Transverse colon (tissue), 4 donors: ENCODE measurements at regions not wholly inside any gene's neighbourhood (a gene's known extent, or its start where the extent isn't known, plus 50 kb on each side); places are given as distances from the start of the nearest gene placed in this dataset.

Experiments used
- DNase-seq: peaks from one replicate; pipeline ENCODE4 v3.0.0-alpha.2; 2019
- H3K27ac ChIP-seq, 4 donors: fragments of 200-600 bp; sonication (generic); 2 replicates each; pipeline ENCODE4 v1.5.1; 2016 to 2018; ENCODE audit warnings: inconsistent platforms in 4 of 4
- H3K27me3 ChIP-seq: fragments of 200-600 bp; sonication (generic); 2 replicates; pipeline ENCODE4 v1.5.1; 2017; ENCODE audit warnings: inconsistent platforms
- H3K36me3 ChIP-seq, 4 donors: fragments of 200-600 bp; sonication (generic); 2 replicates each; pipeline ENCODE4 v1.5.1; 2017 to 2019; ENCODE audit warnings: inconsistent platforms in 4 of 4
- H3K4me1 ChIP-seq, 4 donors: fragments of 200-600 bp; sonication (generic); 2 replicates each; pipeline ENCODE4 v1.5.1; 2017 to 2020; ENCODE audit warnings: inconsistent platforms in 4 of 4
- H3K4me3 ChIP-seq, 4 donors: fragments of 200-600 bp; sonication (generic); 1 replicate in 1 of 4; 2 replicates in 3 of 4; pipeline versions ENCODE4 v1.5.1 to v1.6.1; 2017 to 2019; ENCODE audit warnings: inconsistent platforms in 4 of 4
- H3K9me3 ChIP-seq, 2 donors: fragments of 200-600 bp; sonication (generic); 2 replicates each; pipeline ENCODE4 v1.5.1; 2017 to 2019; ENCODE audit warnings: inconsistent platforms in 2 of 2
- EP300 ChIP-seq: sonication (generic); formaldehyde crosslinking; IDR thresholded peaks from one replicate; pipeline ENCODE4 v1.6.1; 2017; ENCODE audit warnings: antibody characterized with exemption, low read depth
- POLR2A ChIP-seq: fragments of 450-650 bp; IDR thresholded peaks from one replicate; pipeline ENCODE4 v1.6.1; 2016; ENCODE audit warnings: antibody characterized with exemption, mild to moderate bottlenecking, moderate library complexity
- POLR2AphosphoS5 ChIP-seq, 3 donors: sonication (generic); formaldehyde crosslinking; IDR thresholded peaks; one replicate each; pipeline ENCODE4 v1.6.1; 2016; ENCODE audit warnings: antibody characterized with exemption in 3 of 3
- WGBS, 2 donors: methylation state at CpG; one replicate each; pipeline ENCODE4 v1.1.5; 2018; ENCODE audit warnings: low coverage in 1 of 2; 5-methylcytosine and 5-hydroxymethylcytosine counted together
- in situ Hi-C, 4 donors: fragments of 200-750 bp; cut with MboI; loops; one replicate each; pipeline versions ENCODE4 v1.15.0 to v1.15.1; 2017; ENCODE audit warnings: low sequenced_read_pairs in 3 of 4, low pct_ligation_motif_present in 1 of 4, low pct_unique_long_range_greater_than_20kb in 1 of 4
- intact Hi-C: fragments of 100-400 bp; cut with DNase I; formaldehyde crosslinking; loops from one replicate; pipeline ENCODE4 v1.15.1; 2023; ENCODE audit warnings: low total_unique reads
- TF ChIP-seq, protein P1 (sequence below), 5 experiments: fragments of 200-600 bp in 3 of 5; fragments of 450-650 bp in 2 of 5; sonication (generic) in 3 of 5; IDR thresholded peaks; 1 replicate in 2 of 5; 2 replicates in 3 of 5; pipeline ENCODE4 v1.5.1; 2016 to 2017; ENCODE audit warnings: antibody characterized with exemption in 5 of 5, inconsistent platforms in 3 of 5, mild to moderate bottlenecking in 2 of 5, moderate library complexity in 1 of 5

DNA sequence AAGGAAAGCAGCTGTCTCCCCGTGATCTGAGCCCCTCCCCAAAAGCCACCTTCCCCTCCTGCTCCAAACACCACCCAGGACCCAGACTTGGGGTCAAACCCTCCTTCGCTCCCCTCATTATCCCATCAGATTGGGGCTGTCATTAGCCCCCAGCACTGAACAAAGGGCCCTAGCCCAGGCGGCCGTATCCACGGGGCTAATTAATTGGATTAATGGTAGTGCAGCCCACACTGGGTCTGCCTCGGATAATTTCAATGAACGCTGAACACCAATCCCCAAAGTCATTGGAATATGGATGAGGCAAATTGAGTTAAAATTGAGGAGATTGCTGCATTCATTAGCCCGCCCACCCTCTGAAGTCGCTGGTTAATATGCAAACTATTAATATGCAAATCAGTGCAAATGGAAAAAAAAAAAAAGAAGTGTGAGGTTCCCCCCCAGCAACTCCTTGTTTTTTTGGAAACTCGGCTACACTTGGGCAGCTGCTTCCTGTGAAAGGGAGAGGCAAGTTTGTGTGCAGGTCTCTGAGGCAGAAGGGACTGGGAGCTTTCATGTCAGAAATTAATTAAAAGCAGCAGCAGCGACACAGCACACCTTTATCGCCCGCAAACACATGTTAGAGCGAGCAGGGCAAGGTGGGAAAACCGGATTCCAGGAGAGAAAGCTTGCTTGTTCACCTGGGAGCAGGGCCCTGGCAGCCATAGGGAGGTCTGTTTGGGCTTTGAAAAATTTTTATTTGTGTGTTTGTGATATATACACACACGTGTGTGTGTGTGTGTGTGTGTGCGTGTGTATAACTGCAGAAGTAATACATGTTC, 517.8 kb downstream of the MIAT start:
- 60 to 73% methylated on average over 3 to 17 of the region's 17 CpGs for WGBS, 2 donors
- Histone ChIP-seq H3K4me1 (no peaks in the 10 kb centered on the region), H3K4me3 (no peak overlapping the region), H3K36me3 (no peaks in the 10 kb centered on the region), H3K27ac (no peak overlapping the region), H3K27me3 (peaks cover 6% of the 10 kb centered on the region), H3K9me3 (no peaks in the 10 kb centered on the region)
- no peak for TF ChIP-seq POLR2AphosphoS5 (IDR thresholded peaks at IDR 0.05)
- intact Hi-C loops = no loop called here
- no peak for DNase-seq
- in situ Hi-C loops = no loop called here

DNA sequence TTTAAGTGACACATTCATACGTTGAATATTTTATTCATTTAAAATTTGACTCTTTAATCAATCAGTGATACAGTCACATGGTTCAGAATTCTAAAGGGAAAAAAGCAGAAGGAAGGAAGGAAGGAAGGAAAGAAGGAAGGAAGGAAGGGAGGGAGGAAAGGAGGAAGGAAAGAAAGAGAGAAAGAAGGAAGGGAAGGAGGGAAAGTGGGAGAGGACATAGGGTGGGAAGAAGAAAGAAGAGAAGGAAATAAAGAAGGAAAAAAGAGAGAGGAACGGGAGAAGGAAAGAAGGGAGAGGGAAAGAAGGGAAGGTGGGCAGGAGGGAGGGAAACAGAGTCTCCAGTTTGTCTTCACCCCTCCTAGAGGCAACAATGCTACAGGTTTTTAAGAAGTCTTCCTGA, 518.6 kb downstream of the MIAT start:
- no peak overlapping the region for H3K4me3 ChIP-seq
- peaks cover 6% of the 10 kb centered on the region for H3K27me3 ChIP-seq
- no peak overlapping the region for H3K27ac ChIP-seq
- H3K36me3 ChIP-seq = no peaks in the 10 kb centered on the region
- DNase-seq = no peak
- H3K4me1 ChIP-seq = no peaks in the 10 kb centered on the region
- 63 to 64% methylated on average over 2 of the region's 2 CpGs for WGBS, 2 donors
- intact Hi-C loops = no loop called here
- in situ Hi-C loops = no loop called here
- H3K9me3 ChIP-seq = no peaks in the 10 kb centered on the region
- TF ChIP-seq EP300 (no peak), POLR2AphosphoS5 (IDR thresholded peaks at IDR 0.05) (no peak), POLR2A (no peak)
- TF ChIP-seq, protein P1, sequence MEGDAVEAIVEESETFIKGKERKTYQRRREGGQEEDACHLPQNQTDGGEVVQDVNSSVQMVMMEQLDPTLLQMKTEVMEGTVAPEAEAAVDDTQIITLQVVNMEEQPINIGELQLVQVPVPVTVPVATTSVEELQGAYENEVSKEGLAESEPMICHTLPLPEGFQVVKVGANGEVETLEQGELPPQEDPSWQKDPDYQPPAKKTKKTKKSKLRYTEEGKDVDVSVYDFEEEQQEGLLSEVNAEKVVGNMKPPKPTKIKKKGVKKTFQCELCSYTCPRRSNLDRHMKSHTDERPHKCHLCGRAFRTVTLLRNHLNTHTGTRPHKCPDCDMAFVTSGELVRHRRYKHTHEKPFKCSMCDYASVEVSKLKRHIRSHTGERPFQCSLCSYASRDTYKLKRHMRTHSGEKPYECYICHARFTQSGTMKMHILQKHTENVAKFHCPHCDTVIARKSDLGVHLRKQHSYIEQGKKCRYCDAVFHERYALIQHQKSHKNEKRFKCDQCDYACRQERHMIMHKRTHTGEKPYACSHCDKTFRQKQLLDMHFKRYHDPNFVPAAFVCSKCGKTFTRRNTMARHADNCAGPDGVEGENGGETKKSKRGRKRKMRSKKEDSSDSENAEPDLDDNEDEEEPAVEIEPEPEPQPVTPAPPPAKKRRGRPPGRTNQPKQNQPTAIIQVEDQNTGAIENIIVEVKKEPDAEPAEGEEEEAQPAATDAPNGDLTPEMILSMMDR (IDR thresholded peaks at IDR 0.05) = no peak

DNA sequence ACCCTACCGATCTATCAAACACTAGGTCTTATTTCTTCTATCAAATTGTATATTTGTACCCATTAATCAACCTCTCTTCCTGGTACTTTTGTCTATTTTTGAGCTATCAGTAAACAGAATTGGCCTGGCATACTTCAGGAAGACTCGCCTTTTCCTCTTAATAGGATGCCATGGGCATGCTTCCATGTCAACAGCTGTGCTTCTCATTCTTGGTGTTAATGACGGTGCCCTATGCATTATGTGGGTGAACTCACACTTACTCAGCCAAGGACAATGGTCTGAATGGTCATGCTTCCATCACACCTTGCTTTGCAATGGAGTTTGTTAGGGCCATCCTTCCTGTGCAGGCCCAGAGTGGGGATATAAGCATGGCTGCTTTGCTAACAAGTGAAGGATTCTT, 521.8 kb downstream of the MIAT start:
- no peaks in the 10 kb centered on the region for H3K9me3 ChIP-seq
- in situ Hi-C loops (no loop called here), intact Hi-C loops (no loop called here)
- H3K4me1 ChIP-seq = no peaks in the 10 kb centered on the region
- no peak overlapping the region for H3K27ac ChIP-seq
- no peak overlapping the region for H3K4me3 ChIP-seq
- DNase-seq = no peak
- 79 to 80% methylated on average over 2 to 3 of the region's 3 CpGs for WGBS, 2 donors
- no peak for TF ChIP-seq POLR2AphosphoS5 (IDR thresholded peaks at IDR 0.05)
- TF ChIP-seq EP300 = no peak
- peaks cover 6% of the 10 kb centered on the region for H3K27me3 ChIP-seq
- no peaks in the 10 kb centered on the region for H3K36me3 ChIP-seq

DNA sequence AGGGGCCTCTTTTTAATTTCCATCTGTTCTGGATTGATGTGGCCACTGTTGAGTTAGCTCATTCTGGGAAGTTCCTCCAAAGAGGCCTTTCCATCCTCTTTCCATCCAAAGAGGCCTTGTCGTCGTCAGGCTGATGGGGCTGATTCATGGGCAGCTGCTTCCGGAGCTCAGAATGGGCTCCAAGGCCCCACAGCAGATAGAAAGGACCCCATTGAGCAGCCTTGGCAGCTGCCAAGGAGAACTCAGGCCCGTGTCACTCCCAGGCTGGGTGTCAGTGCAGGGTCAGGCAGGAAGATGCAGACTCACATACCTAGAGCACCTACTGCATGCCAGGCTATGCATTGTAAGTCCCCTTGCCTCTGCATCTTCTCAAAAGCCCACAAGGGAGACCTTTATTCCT, 524.1 kb downstream of the MIAT start:
- DNase-seq = no peak
- WGBS, 2 donors = 70% methylated on average over 4 of the region's 4 CpGs; no CpG with 5 or more reads in 1 of the 2 donors
- in situ Hi-C loops = no loop called here

DNA sequence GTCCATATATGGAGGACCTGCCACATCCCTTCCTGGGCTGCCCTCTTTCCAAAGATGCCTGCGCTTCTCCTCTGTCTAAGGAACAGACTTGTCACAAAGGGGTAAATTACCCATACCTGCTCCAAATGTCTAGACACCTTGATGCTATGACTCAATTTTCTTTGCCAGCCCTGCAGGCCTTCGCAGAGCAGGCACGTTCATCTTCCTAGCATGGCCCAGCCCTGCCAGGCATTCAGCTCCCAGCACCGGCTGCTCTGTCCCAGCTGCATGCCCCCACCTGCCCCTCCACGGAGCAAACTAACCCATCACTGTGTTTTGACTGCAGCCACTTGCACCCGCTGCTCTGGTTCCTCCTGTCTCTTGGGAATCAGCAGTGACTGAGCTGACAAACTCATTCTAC, 526.1 kb downstream of the MIAT start:
- in situ Hi-C loops = no loop called here
- 73 to 88% methylated on average over 2 to 6 of the region's 6 CpGs for WGBS, 2 donors

More for the DNA sequence above, 524.1 kb downstream of the MIAT start:
- H3K36me3 ChIP-seq = no peaks in the 10 kb centered on the region
- intact Hi-C loops = no loop called here
- no peaks in the 10 kb centered on the region for H3K4me1 ChIP-seq
- TF ChIP-seq, protein P1 (IDR thresholded peaks at IDR 0.05) = no peak
- TF ChIP-seq POLR2A (no peak), POLR2AphosphoS5 (IDR thresholded peaks at IDR 0.05) (no peak), EP300 (no peak)
- H3K27me3 ChIP-seq = peaks cover 6% of the 10 kb centered on the region
- H3K4me3 ChIP-seq = no peak overlapping the region
- no peaks in the 10 kb centered on the region for H3K9me3 ChIP-seq
- H3K27ac ChIP-seq = no peak overlapping the region

More for the DNA sequence above, 526.1 kb downstream of the MIAT start:
- no peak for TF ChIP-seq POLR2A
- TF ChIP-seq POLR2AphosphoS5 (IDR thresholded peaks at IDR 0.05) = no peak
- no peak for TF ChIP-seq EP300
- TF ChIP-seq, protein P1 (IDR thresholded peaks at IDR 0.05) = no peak
- H3K27me3 ChIP-seq = peaks cover 4% of the 10 kb centered on the region
- intact Hi-C loops = no loop called here
- no peaks in the 10 kb centered on the region for H3K9me3 ChIP-seq
- H3K4me1 ChIP-seq = no peaks in the 10 kb centered on the region
- no peak for DNase-seq
- no peak overlapping the region for H3K4me3 ChIP-seq
- no peaks in the 10 kb centered on the region for H3K36me3 ChIP-seq
- no peak overlapping the region for H3K27ac ChIP-seq
